ENCODE measurements at regions not wholly inside any gene's neighbourhood (a gene's known extent, or its start where the extent isn't known, plus 50 kb on each side); places are given as distances from the start of the nearest gene placed in this dataset.

DNA sequence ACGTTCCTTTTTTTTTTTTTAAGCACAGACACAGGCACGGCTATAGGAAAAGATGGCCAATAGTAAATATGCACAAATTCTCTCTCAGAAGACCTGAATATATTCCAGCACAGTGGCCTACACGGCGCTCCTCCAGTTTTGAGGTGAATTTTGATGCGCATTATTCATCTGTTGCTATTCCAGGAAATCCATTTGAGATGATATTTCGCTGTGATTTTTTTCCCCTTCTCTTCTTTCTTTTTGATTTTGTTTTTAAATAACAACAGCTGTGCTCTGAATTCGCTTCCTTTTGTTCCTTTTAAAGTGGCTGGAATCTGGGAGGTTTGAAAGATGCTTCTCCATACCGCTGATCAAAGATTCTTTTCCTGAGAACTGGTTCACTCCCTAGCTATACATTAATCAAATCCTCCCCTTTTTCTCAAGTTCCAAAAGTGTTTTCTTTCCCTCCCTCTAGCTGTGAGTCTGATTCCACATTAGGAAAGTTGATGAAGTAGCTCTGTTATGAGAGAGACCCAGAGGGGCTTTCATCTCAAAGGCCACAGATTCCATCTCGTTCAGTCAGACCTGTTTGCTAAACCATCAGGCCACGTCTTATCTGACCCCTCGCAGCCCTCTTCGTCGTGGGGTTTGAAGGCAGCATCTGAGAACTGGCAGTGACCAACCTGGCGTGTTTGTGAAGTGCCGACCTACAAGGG is 602.7 kb upstream of the NRP1 start:
- no peak for TF ChIP-seq POLR2A (IDR thresholded peaks at IDR 0.05)
- TF ChIP-seq, protein P1, sequence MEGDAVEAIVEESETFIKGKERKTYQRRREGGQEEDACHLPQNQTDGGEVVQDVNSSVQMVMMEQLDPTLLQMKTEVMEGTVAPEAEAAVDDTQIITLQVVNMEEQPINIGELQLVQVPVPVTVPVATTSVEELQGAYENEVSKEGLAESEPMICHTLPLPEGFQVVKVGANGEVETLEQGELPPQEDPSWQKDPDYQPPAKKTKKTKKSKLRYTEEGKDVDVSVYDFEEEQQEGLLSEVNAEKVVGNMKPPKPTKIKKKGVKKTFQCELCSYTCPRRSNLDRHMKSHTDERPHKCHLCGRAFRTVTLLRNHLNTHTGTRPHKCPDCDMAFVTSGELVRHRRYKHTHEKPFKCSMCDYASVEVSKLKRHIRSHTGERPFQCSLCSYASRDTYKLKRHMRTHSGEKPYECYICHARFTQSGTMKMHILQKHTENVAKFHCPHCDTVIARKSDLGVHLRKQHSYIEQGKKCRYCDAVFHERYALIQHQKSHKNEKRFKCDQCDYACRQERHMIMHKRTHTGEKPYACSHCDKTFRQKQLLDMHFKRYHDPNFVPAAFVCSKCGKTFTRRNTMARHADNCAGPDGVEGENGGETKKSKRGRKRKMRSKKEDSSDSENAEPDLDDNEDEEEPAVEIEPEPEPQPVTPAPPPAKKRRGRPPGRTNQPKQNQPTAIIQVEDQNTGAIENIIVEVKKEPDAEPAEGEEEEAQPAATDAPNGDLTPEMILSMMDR (IDR thresholded peaks at IDR 0.05) = no peak
